GM23248 (cell line): ENCODE measurements at regions not wholly inside any gene's neighbourhood (a gene's known extent, or its start where the extent isn't known, plus 50 kb on each side); places are given as distances from the start of the nearest gene placed in this dataset.

ENCODE experiments used
- EZH2 ChIP-seq: fragments of 200-600 bp; sonication (generic); IDR thresholded peaks from 2 replicates; pipeline ENCODE4 v1.6.1; 2018; ENCODE audit warnings: antibody characterized with exemption, mild to moderate bottlenecking; ENCODE audit not compliant: insufficient read depth, poor library complexity, severe bottlenecking
- EZH2phosphoT487 ChIP-seq: fragments of 200-600 bp; sonication (generic); IDR thresholded peaks from 2 replicates; pipeline ENCODE4 v1.6.1; 2018; ENCODE audit warnings: antibody characterized with exemption, moderate library complexity, mild to moderate bottlenecking, low read depth; ENCODE audit not compliant: insufficient read depth

GRCh38 chr10:1854271-1854670, 116.9 kb upstream of the ADARB2 start:
- TF ChIP-seq EZH2phosphoT487: no peak
- TF ChIP-seq EZH2: no peak
